GM12801 (cell line): ENCODE measurements at regions not wholly inside any gene's neighbourhood (a gene's known extent, or its start where the extent isn't known, plus 50 kb on each side); places are given as distances from the start of the nearest gene placed in this dataset.

Source experiments
- CTCF ChIP-seq: IDR thresholded peaks from one replicate; pipeline ENCODE4 v1.5.1; 2011; ENCODE audit warnings: control low read depth; ENCODE audit not compliant: insufficient read length; ENCODE audit errors: extremely low read depth

GRCh38 chr3:153463895-153464294, 301.9 kb downstream of the RAP2B start:
- TF ChIP-seq CTCF: no peak

GRCh38 chr3:153469162-153469561, 307.1 kb downstream of the RAP2B start:
- TF ChIP-seq CTCF: no peak

- TF ChIP-seq CTCF: no peak
These were observed 322.8 kb downstream of the RAP2B start for GRCh38 chr3:153484842-153485241.

- TF ChIP-seq CTCF: no peak
These were observed 333.4 kb downstream of the RAP2B start for GRCh38 chr3:153495422-153495821.

- TF ChIP-seq CTCF: no peak
These were observed 340.7 kb downstream of the RAP2B start for GRCh38 chr3:153502682-153503081.

- TF ChIP-seq CTCF: no peak
These were observed 341.8 kb downstream of the RAP2B start for GRCh38 chr3:153503873-153504272.

- no peak for TF ChIP-seq CTCF
These were observed 351.2 kb downstream of the RAP2B start for GRCh38 chr3:153513236-153513635.

- TF ChIP-seq CTCF: no peak
These were observed 366.4 kb downstream of the RAP2B start for GRCh38 chr3:153528473-153528872.
